Loucy (cell line): ENCODE measurements at regions not wholly inside any gene's neighbourhood (a gene's known extent, or its start where the extent isn't known, plus 50 kb on each side); places are given as distances from the start of the nearest gene placed in this dataset.

Experiments used
- H2AFZ ChIP-seq: fragments of 200-600 bp; sonication (generic); 2 replicates; pipeline ENCODE4 v1.6.0; 2016; ENCODE audit warnings: antibody characterized with exemption, mild to moderate bottlenecking, low read length, moderate library complexity
- H3F3A ChIP-seq: fragments of 200-600 bp; 2 replicates; pipeline ENCODE4 v1.6.0; 2016; ENCODE audit warnings: antibody characterized with exemption, low read depth, mild to moderate bottlenecking
- H3K27me3 ChIP-seq: fragments of 200-600 bp; sonication (generic); 2 replicates; pipeline ENCODE4 v1.6.1; 2014; ENCODE audit warnings: low read length, mild to moderate bottlenecking; ENCODE audit not compliant: insufficient read depth, poor library complexity, severe bottlenecking
- H3K36me3 ChIP-seq: fragments of 200-600 bp; sonication (generic); 2 replicates; pipeline ENCODE4 v1.6.1; 2016; ENCODE audit warnings: low read length; ENCODE audit not compliant: insufficient read depth
- H3K4me1 ChIP-seq: fragments of 200-600 bp; sonication (generic); 2 replicates; pipeline ENCODE4 v1.5.1; 2014; ENCODE audit warnings: low read length, mild to moderate bottlenecking; ENCODE audit not compliant: insufficient read depth, poor library complexity, severe bottlenecking
- H3K4me2 ChIP-seq: fragments of 200-600 bp; sonication (generic); 2 replicates; pipeline ENCODE4 v1.6.0; 2014; ENCODE audit warnings: antibody characterized with exemption, low read length, low read depth, mild to moderate bottlenecking; ENCODE audit not compliant: poor library complexity, severe bottlenecking
- H3K4me3 ChIP-seq: fragments of 200-600 bp; sonication (generic); 2 replicates; pipeline ENCODE4 v1.5.1; 2014; ENCODE audit warnings: low read length, mild to moderate bottlenecking, mixed read lengths; ENCODE audit not compliant: poor library complexity, severe bottlenecking
- H3K79me2 ChIP-seq: fragments of 200-600 bp; sonication (generic); 2 replicates; pipeline ENCODE4 v1.6.1; 2014; ENCODE audit warnings: low read length; ENCODE audit not compliant: insufficient read depth
- H3K9ac ChIP-seq: fragments of 200-600 bp; sonication (generic); 2 replicates; pipeline ENCODE4 v1.6.0; 2014; ENCODE audit warnings: mild to moderate bottlenecking, low read depth, low read length, moderate library complexity; ENCODE audit not compliant: poor library complexity, severe bottlenecking
- H3K9me2 ChIP-seq: fragments of 200-600 bp; sonication (generic); replicated peaks from 2 replicates; pipeline ENCODE4 v1.6.1; 2016; ENCODE audit warnings: low read depth, low read length, mixed read lengths
- H3K9me3 ChIP-seq: fragments of 200-600 bp; sonication (generic); 2 replicates; pipeline ENCODE4 v1.6.1; 2014; ENCODE audit warnings: mild to moderate bottlenecking, antibody characterized with exemption, low read length, low read depth; ENCODE audit not compliant: insufficient read depth
- H4K20me1 ChIP-seq: fragments of 200-600 bp; sonication (generic); 2 replicates; pipeline ENCODE4 v1.6.0; 2014; ENCODE audit warnings: antibody characterized with exemption, low read length, mild to moderate bottlenecking; ENCODE audit not compliant: insufficient read depth, poor library complexity, severe bottlenecking
- CTCF ChIP-seq: fragments of 200-600 bp; sonication (generic); conservative IDR thresholded peaks from 2 replicates; pipeline ENCODE4 v1.5.1; 2014; ENCODE audit warnings: mild to moderate bottlenecking, antibody characterized with exemption, low read length
- EZH2phosphoT487 ChIP-seq: fragments of 200-600 bp; IDR thresholded peaks from 2 replicates; pipeline ENCODE4 v1.6.1; 2018; ENCODE audit warnings: antibody characterized with exemption, mild to moderate bottlenecking, moderate library complexity, borderline replicate concordance

- Histone ChIP-seq H3K4me2 (no peak overlapping the region), H3K79me2 (no peaks in the 10 kb centered on the region), H3K36me3 (no peaks in the 10 kb centered on the region), H3K9me3 (no peaks in the 10 kb centered on the region), H2AFZ (no peak overlapping the region), H3K9ac (no peak overlapping the region), H3K27me3 (no peaks in the 10 kb centered on the region), H3F3A (no peaks in the 10 kb centered on the region), H3K4me3 (no peak overlapping the region), H3K9me2 (no peaks in the 10 kb centered on the region), H4K20me1 (no peaks in the 10 kb centered on the region), H3K4me1 (no peaks in the 10 kb centered on the region)
- TF ChIP-seq CTCF: no peak
- no peak for TF ChIP-seq EZH2phosphoT487
Measured at GRCh38 chr10:78634835-78635234, 433.9 kb upstream of the ZMIZ1 start.

DNA sequence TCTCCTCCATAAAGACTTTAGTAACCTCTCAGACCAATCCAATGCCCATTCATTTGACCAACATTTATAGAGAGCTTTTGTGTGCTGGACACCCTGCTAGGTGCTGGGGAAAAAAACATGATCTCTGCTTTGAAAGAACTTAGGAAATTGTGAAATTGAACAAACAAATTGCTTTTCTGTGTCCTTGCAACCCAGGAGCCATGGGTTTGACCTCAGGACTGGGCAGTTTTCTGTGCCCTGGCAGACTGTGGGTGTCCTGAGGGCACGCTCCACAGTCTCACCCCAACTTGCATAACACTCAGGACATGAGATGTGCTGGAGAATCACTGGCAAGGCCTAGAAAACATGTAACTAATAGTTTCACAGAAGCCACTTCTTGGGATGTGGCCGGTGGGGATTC is 429.1 kb upstream of the ZMIZ1 start:
- no peak overlapping the region for H2AFZ ChIP-seq
- no peak overlapping the region for H3K4me3 ChIP-seq
- H3K36me3 ChIP-seq: no peaks in the 10 kb centered on the region
- H3K4me2 ChIP-seq: no peak overlapping the region
- H3K4me1 ChIP-seq: no peaks in the 10 kb centered on the region
- H3F3A ChIP-seq: no peaks in the 10 kb centered on the region
- no peak overlapping the region for H3K9ac ChIP-seq
- no peaks in the 10 kb centered on the region for H3K79me2 ChIP-seq
- no peaks in the 10 kb centered on the region for H3K9me3 ChIP-seq
- no peaks in the 10 kb centered on the region for H4K20me1 ChIP-seq
- no peaks in the 10 kb centered on the region for H3K27me3 ChIP-seq
- no peaks in the 10 kb centered on the region for H3K9me2 ChIP-seq
- TF ChIP-seq EZH2phosphoT487 (no peak), CTCF (no peak)

DNA sequence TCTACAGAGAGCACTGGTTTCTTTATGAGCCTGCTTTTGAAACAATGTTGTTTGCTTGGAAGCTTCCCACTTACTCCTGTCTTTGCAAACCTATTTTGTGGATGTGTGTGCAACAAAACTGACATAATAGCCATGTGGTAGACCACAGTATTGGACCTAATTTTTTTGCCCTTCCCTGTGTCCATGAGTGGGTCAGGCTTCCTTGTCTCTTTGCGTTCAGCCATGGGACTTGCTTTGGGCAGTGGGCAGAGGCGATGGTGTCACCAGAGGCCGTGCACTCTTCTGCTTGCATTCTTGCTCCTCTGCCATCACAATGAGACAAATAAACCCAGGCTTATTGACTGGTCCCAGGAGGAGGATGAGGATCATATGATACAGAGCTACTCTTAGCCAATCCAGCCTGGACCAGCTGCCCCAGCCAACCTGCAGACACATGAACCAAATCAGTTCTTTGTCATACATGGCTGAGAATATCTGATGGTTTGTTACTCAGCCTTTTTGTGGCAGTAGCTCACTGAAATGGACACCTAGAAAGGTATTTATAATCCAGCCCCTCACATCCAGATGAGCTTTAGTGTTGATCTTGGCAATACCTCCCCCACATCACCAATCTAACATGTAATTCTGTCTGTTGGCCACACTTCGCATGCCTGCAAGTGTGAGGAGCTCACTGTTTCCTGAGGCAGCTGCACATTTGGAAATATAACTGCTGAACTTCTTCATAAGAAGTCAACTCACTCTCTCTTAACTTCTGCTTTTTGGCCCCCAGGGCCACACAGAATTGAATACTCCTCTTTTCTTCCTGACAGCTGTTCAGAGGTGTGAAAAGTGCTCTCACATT is 427.8 kb upstream of the ZMIZ1 start:
- H3F3A ChIP-seq: no peaks in the 10 kb centered on the region
- no peak overlapping the region for H3K9ac ChIP-seq
- no peaks in the 10 kb centered on the region for H3K9me2 ChIP-seq
- TF ChIP-seq CTCF (no peak), EZH2phosphoT487 (no peak)
- H3K4me1 ChIP-seq: no peaks in the 10 kb centered on the region
- no peak overlapping the region for H3K4me2 ChIP-seq
- no peaks in the 10 kb centered on the region for H3K9me3 ChIP-seq
- no peak overlapping the region for H2AFZ ChIP-seq
- H4K20me1 ChIP-seq: no peaks in the 10 kb centered on the region
- no peaks in the 10 kb centered on the region for H3K79me2 ChIP-seq
- H3K4me3 ChIP-seq: no peak overlapping the region
- H3K27me3 ChIP-seq: no peaks in the 10 kb centered on the region
- H3K36me3 ChIP-seq: no peaks in the 10 kb centered on the region
